K562 (cell line): ENCODE measurements at regions not wholly inside any gene's neighbourhood (a gene's known extent, or its start where the extent isn't known, plus 50 kb on each side); places are given as distances from the start of the nearest gene placed in this dataset.

Experiments used
- CTBP1 ChIP-seq: fragments of 450-650 bp; IDR thresholded peaks from 2 replicates; pipeline ENCODE4 v1.6.1; 2016; ENCODE audit warnings: borderline replicate concordance
- GABPA ChIP-seq: fragments of 200-800 bp; sonication (Bioruptor generic); conservative IDR thresholded peaks from 2 replicates; pipeline ENCODE4 v1.6.1; 2016; ENCODE audit warnings: low read depth, missing genetic modification characterization, missing compliant biosample characterization
- GTF2A2 ChIP-seq: IDR thresholded peaks from 2 replicates; pipeline ENCODE4 v1.6.1; 2016; ENCODE audit warnings: mild to moderate bottlenecking, missing genetic modification characterization, missing compliant biosample characterization
- NFIX ChIP-seq: fragments of 250-450 bp; sonication (Bioruptor Pico); IDR thresholded peaks from 2 replicates; pipeline ENCODE4 v1.4.0; 2020; ENCODE audit warnings: low read depth, mild to moderate bottlenecking, moderate library complexity
- PHF8 ChIP-seq: fragments of 200-600 bp; sonication (generic); IDR thresholded peaks from 2 replicates; pipeline ENCODE4 v1.6.1; 2012; ENCODE audit warnings: mixed run types, mild to moderate bottlenecking, inconsistent platforms, low read length, moderate library complexity, borderline replicate concordance
- POLR2A ChIP-seq: fragments of 450-650 bp; conservative IDR thresholded peaks from 2 replicates; pipeline ENCODE4 v1.6.1; 2016
- SMAD4 ChIP-seq: fragments of 250-450 bp; sonication (Bioruptor Pico); conservative IDR thresholded peaks from 2 replicates; pipeline ENCODE4 v1.8.0; 2021; ENCODE audit warnings: inconsistent platforms, mild to moderate bottlenecking, moderate library complexity
- ZNF507 ChIP-seq: conservative IDR thresholded peaks from 2 replicates; pipeline ENCODE4 v1.6.1; 2017; ENCODE audit warnings: missing genetic modification characterization, missing compliant biosample characterization
- TF ChIP-seq, protein P1 (sequence below): sonication (generic); formaldehyde crosslinking; IDR thresholded peaks from 2 replicates; pipeline ENCODE4 v1.8.0; 2022; ENCODE audit warnings: mild to moderate bottlenecking, missing genetic modification reagents
- TF ChIP-seq, protein P2 (sequence below), 3 experiments: IDR thresholded peaks in 2 of 3; conservative IDR thresholded peaks in 1 of 3; 2 replicates each; pipeline ENCODE4 v1.5.1; 2011 to 2012; ENCODE audit warnings: low read length in 3 of 3, mild to moderate bottlenecking in 3 of 3, control low read depth in 2 of 3, improper control_type of control experiment in 1 of 3, inconsistent platforms in 1 of 3, low read depth in 1 of 3, mixed read lengths in 1 of 3, moderate library complexity in 1 of 3; ENCODE audit not compliant: insufficient read depth in 2 of 3
- TF ChIP-seq, protein P3 (sequence below): fragments of 250-450 bp; sonication (Bioruptor Pico); IDR thresholded peaks from 2 replicates; pipeline ENCODE4 v1.5.0; 2021
- TF ChIP-seq, protein P4 (sequence below): sonication (generic); formaldehyde crosslinking; IDR thresholded peaks from 2 replicates; pipeline ENCODE4 v1.8.0; 2022; ENCODE audit warnings: mild to moderate bottlenecking, missing genetic modification reagents, borderline replicate concordance
- TF ChIP-seq, protein P5 (sequence below), 3 experiments: fragments of 200-800 bp in 1 of 3; sonication (Bioruptor generic) in 1 of 3; sonication (generic) in 1 of 3; formaldehyde crosslinking in 1 of 3; IDR thresholded peaks; 2 replicates each; pipeline versions ENCODE4 v1.6.1 to v1.8.0; 2016 to 2022; ENCODE audit warnings: mild to moderate bottlenecking in 2 of 3, missing compliant biosample characterization in 2 of 3, missing genetic modification characterization in 2 of 3, missing genetic modification reagents in 1 of 3
- TF ChIP-seq, protein P6 (sequence below), 2 experiments: fragments of 450-650 bp; conservative IDR thresholded peaks; 2 replicates each; pipeline ENCODE4 v1.6.1; 2017; ENCODE audit warnings: mild to moderate bottlenecking in 2 of 2, moderate library complexity in 2 of 2

DNA sequence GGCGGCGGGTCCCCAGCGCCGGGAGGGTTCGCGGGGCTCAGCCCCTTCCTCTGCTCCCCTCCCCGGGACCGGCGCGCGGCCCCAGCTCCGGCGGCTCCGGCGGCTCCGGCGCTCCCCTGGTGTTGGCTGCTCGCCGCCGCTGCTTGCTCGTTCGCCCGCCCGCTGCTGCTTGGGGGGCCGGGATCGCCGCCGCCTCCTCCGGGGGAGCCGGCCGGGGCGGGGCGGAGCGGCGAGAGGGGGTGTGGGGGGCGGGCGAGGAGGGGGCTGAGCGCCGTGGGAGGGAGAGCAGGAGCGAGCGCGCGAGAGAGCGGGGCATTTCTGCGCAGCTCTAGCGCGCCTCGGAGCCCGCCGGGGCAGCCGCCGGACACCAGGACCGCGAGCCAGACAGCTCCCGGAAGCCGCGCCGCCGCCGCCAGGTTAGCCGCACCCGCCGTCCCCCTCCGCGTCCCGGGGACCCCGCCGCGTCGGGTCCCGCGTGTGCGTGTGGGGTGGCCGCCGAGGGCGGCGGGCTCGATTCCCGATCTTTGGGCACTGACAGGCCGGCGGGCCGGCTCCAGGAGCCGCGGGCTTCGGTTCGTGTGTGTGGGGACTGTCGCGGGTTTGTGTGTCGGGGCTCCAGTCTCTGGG, 62.0 kb upstream of the EPB41L1 start (continued):
- TF ChIP-seq PHF8: peak; percentile 4; the same call in 1 of the 2 replicates
- TF ChIP-seq, protein P1, sequence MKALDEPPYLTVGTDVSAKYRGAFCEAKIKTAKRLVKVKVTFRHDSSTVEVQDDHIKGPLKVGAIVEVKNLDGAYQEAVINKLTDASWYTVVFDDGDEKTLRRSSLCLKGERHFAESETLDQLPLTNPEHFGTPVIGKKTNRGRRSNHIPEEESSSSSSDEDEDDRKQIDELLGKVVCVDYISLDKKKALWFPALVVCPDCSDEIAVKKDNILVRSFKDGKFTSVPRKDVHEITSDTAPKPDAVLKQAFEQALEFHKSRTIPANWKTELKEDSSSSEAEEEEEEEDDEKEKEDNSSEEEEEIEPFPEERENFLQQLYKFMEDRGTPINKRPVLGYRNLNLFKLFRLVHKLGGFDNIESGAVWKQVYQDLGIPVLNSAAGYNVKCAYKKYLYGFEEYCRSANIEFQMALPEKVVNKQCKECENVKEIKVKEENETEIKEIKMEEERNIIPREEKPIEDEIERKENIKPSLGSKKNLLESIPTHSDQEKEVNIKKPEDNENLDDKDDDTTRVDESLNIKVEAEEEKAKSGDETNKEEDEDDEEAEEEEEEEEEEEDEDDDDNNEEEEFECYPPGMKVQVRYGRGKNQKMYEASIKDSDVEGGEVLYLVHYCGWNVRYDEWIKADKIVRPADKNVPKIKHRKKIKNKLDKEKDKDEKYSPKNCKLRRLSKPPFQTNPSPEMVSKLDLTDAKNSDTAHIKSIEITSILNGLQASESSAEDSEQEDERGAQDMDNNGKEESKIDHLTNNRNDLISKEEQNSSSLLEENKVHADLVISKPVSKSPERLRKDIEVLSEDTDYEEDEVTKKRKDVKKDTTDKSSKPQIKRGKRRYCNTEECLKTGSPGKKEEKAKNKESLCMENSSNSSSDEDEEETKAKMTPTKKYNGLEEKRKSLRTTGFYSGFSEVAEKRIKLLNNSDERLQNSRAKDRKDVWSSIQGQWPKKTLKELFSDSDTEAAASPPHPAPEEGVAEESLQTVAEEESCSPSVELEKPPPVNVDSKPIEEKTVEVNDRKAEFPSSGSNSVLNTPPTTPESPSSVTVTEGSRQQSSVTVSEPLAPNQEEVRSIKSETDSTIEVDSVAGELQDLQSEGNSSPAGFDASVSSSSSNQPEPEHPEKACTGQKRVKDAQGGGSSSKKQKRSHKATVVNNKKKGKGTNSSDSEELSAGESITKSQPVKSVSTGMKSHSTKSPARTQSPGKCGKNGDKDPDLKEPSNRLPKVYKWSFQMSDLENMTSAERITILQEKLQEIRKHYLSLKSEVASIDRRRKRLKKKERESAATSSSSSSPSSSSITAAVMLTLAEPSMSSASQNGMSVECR (CRISPR knock-in tag): peak; percentile 41; the same call in 1 of the 2 replicates
- TF ChIP-seq, protein P2, sequence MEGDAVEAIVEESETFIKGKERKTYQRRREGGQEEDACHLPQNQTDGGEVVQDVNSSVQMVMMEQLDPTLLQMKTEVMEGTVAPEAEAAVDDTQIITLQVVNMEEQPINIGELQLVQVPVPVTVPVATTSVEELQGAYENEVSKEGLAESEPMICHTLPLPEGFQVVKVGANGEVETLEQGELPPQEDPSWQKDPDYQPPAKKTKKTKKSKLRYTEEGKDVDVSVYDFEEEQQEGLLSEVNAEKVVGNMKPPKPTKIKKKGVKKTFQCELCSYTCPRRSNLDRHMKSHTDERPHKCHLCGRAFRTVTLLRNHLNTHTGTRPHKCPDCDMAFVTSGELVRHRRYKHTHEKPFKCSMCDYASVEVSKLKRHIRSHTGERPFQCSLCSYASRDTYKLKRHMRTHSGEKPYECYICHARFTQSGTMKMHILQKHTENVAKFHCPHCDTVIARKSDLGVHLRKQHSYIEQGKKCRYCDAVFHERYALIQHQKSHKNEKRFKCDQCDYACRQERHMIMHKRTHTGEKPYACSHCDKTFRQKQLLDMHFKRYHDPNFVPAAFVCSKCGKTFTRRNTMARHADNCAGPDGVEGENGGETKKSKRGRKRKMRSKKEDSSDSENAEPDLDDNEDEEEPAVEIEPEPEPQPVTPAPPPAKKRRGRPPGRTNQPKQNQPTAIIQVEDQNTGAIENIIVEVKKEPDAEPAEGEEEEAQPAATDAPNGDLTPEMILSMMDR (IDR thresholded peaks at IDR 0.05 in 2 of 3, conservative IDR thresholded peaks at IDR 0.05 in 1 of 3; ENCODE audit: insufficient read depth in 2 of 3, low read depth in 1 of 3, low read length in 3 of 3): peak in 1 of 3 experiments; percentile 14; a peak in 1 of 6 replicates
- TF ChIP-seq CTBP1: 0 out of 2 replicates have a peak, but pooled peaks have one; percentile 8
- TF ChIP-seq, protein P3, sequence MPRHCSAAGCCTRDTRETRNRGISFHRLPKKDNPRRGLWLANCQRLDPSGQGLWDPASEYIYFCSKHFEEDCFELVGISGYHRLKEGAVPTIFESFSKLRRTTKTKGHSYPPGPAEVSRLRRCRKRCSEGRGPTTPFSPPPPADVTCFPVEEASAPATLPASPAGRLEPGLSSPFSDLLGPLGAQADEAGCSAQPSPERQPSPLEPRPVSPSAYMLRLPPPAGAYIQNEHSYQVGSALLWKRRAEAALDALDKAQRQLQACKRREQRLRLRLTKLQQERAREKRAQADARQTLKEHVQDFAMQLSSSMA (CRISPR knock-in tag): no peak
- peak; percentile 96 for TF ChIP-seq SMAD4 (CRISPR knock-in tag)
- TF ChIP-seq POLR2A: no peak
- TF ChIP-seq ZNF507 (tag): no peak
- TF ChIP-seq NFIX (CRISPR knock-in tag): no peak
- TF ChIP-seq, protein P4, sequence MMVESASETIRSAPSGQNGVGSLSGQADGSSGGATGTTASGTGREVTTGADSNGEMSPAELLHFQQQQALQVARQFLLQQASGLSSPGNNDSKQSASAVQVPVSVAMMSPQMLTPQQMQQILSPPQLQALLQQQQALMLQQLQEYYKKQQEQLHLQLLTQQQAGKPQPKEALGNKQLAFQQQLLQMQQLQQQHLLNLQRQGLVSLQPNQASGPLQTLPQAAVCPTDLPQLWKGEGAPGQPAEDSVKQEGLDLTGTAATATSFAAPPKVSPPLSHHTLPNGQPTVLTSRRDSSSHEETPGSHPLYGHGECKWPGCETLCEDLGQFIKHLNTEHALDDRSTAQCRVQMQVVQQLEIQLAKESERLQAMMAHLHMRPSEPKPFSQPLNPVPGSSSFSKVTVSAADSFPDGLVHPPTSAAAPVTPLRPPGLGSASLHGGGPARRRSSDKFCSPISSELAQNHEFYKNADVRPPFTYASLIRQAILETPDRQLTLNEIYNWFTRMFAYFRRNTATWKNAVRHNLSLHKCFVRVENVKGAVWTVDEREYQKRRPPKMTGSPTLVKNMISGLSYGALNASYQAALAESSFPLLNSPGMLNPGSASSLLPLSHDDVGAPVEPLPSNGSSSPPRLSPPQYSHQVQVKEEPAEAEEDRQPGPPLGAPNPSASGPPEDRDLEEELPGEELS (CRISPR knock-in tag): no peak
- TF ChIP-seq, protein P5, sequence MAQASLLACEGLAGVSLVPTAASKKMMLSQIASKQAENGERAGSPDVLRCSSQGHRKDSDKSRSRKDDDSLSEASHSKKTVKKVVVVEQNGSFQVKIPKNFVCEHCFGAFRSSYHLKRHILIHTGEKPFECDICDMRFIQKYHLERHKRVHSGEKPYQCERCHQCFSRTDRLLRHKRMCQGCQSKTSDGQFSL (CRISPR knock-in tag; IDR thresholded peaks at IDR 0.05): 0 out of 2 replicates have a peak, but pooled peaks have one; percentile 3
- TF ChIP-seq, protein P5 (tag; IDR thresholded peaks at IDR 0.05): no peak
- TF ChIP-seq, protein P6, sequence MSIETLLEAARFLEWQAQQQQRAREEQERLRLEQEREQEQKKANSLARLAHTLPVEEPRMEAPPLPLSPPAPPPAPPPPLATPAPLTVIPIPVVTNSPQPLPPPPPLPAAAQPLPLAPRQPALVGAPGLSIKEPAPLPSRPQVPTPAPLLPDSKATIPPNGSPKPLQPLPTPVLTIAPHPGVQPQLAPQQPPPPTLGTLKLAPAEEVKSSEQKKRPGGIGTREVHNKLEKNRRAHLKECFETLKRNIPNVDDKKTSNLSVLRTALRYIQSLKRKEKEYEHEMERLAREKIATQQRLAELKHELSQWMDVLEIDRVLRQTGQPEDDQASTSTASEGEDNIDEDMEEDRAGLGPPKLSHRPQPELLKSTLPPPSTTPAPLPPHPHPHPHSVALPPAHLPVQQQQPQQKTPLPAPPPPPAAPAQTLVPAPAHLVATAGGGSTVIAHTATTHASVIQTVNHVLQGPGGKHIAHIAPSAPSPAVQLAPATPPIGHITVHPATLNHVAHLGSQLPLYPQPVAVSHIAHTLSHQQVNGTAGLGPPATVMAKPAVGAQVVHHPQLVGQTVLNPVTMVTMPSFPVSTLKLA (conservative IDR thresholded peaks at IDR 0.05): no peak
- peak; percentile 36; the same call in 1 of the 2 replicates for TF ChIP-seq GABPA
- no peak for TF ChIP-seq GTF2A2 (tag)
